ENCODE measurements at regions not wholly inside any gene's neighbourhood (a gene's known extent, or its start where the extent isn't known, plus 50 kb on each side); places are given as distances from the start of the nearest gene placed in this dataset.
"Not testable (repeated sequence)": the region's sequence is repeated elsewhere in the genome, so short reads cannot be mapped to it uniquely, and the experiment has no call there.

DNA sequence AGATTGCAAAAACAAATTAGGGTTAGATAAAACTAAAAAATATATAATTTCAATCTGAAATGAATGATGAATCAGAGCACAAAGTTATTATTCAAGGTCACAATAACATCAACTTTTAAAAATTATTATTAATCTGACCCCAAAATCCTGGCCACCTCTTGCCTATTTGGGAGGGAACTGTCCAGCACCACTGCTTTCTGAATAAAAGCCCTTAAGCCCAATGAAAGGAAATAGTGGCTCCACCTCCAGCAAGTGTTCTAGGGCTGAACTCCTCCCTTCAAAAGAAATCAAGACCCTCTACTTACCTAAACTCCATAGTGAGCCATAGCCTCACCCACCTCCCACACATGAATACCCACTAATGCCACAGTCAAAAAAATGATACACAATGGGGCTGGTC lies 208.2 kb downstream of the PARM1 start:
- intact Hi-C loops (cut with DNase I, micrococcal nuclease): no loop called here
- ATAC-seq (no peak), DNase-seq (no peak)
- Histone ChIP-seq H3K4me3 (no peak overlapping the region), H3K36me3 (ENCODE audit: low read depth) (no peaks in the 10 kb centered on the region), H3K9me3 (no peaks in the 10 kb centered on the region), H3K4me1 (ENCODE audit: low read depth) (no peaks in the 10 kb centered on the region)
- no peak for TF ChIP-seq CTCF (IDR thresholded peaks at IDR 0.05)

- H3K9me3 ChIP-seq: no peaks in the 10 kb centered on the region
- no peak for DNase-seq
- no peaks in the 10 kb centered on the region for H3K36me3 ChIP-seq (ENCODE audit: low read depth)
- ATAC-seq: no peak
- intact Hi-C loops (cut with DNase I, micrococcal nuclease): no loop called here
- TF ChIP-seq CTCF (IDR thresholded peaks at IDR 0.05): no peak
- H3K4me3 ChIP-seq: no peak overlapping the region
- no peaks in the 10 kb centered on the region for H3K4me1 ChIP-seq (ENCODE audit: low read depth)
Measured at GRCh38 chr4:75137302-75137701, 204.4 kb downstream of the PARM1 start.

DNA sequence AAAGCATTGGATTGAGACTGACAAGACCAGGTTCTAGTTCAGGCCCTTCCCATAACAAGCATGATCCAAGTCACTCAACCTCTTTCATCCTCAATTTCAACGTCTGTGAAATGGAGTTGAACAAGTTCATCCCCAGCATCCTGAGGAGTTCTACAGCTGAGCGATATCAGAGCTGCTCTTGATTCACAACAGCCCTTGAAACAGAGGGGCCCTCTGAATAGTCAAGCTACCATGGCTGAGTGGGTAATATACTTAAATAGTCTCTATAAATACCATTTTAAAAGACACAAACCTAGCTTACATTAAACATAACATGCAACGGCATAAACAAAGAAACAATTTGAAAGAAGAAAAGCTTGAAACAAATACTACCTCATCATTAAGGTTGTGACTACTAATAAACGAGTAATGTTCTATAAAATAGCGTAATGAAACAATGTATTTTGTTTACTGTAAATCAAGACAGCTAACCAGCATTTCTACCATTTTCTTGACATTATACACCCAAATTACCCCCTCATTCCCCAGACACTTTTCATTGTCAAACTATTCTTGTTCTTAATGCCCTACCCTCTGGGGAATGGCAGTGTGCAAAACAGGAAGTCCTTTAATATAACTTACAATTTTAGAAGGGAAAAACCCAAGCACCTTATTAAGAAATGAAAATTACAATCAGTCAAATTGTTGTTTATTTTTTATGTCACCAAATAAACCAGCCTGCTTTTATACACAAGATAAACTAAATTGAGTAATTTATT lies 202.3 kb downstream of the PARM1 start:
- intact Hi-C loops (cut with DNase I, micrococcal nuclease): no loop called here
- H3K36me3 ChIP-seq (ENCODE audit: low read depth): no peaks in the 10 kb centered on the region
- ATAC-seq (no peak), DNase-seq (no peak)
- TF ChIP-seq CTCF (IDR thresholded peaks at IDR 0.05): no peak
- no peak overlapping the region for H3K4me3 ChIP-seq
- no peaks in the 10 kb centered on the region for H3K9me3 ChIP-seq
- H3K4me1 ChIP-seq (ENCODE audit: low read depth): no peaks in the 10 kb centered on the region

DNA sequence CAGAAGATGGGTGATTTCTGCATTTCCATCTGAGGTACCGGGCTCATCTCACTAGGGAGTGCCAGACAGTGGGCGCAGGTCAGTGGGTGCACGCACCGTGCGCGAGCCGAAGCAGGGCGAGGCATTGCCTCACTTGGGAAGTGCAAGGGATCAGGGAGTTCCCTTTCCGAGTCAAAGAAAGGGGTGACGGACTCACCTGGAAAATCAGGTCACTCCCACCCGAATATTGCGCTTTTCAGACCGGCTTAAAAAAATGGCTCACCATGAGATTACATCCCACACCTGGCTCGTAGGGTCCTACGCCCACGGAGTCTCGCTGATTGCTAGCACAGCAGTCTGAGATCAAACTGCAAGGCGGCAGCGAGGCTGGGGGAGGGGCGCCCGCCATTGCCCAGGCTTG lies 194.0 kb downstream of the PARM1 start:
- H3K9me3 ChIP-seq; H3K4me3 ChIP-seq; H3K4me1 ChIP-seq (ENCODE audit: low read depth); H3K36me3 ChIP-seq (ENCODE audit: low read depth); intact Hi-C loops (cut with DNase I, micrococcal nuclease): not testable (repeated sequence)
- ATAC-seq: peak; percentile 10
- peak in 2 of 3 donors; percentile 19 to 57 for DNase-seq

- H3K9me3 ChIP-seq: no peaks in the 10 kb centered on the region
- ATAC-seq: peak; percentile 38
- H3K4me1 ChIP-seq (ENCODE audit: low read depth): peaks cover 2% of the 10 kb centered on the region
- H3K36me3 ChIP-seq (ENCODE audit: low read depth): no peaks in the 10 kb centered on the region
- no peak overlapping the region for H3K4me3 ChIP-seq
- no peak for TF ChIP-seq CTCF (IDR thresholded peaks at IDR 0.05)
- DNase-seq: no peak
- intact Hi-C loops (cut with DNase I, micrococcal nuclease): no loop called here
Measured at GRCh38 chr4:75126058-75126457, 193.1 kb downstream of the PARM1 start.

DNA sequence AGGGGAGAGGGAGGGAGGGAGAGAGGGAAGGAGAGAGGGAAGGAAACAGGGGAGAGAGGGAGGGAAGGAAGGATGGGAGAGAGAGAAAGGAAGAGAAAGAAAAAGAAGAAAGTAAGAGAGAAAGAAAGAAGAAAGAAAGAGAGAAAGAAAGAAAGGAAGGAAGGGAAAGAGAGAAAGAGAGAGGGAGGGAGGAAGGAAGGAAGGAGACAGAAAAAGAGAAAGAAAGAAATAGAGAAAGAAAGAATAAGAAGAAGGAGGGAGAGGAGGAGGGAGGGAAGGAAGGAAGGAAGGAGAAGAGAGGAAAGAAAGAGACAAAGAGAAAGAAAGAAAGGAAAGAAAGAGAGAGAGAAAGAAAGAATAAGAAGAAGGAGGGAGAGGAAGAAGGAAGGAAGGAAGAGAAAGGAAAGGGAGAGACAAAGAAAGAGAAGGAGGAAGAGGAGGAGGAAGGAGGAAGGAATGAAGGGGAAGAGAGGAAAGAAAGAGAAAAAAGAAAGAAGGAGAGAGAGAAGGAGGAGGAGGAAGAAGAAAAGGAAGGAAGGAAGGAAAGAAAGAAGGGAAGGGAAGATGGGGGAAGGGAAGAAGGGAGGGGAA lies 189.6 kb downstream of the PARM1 start:
- ATAC-seq (no peak), DNase-seq (no peak)
- no peak for TF ChIP-seq CTCF (IDR thresholded peaks at IDR 0.05)
- Histone ChIP-seq H3K4me3 (no peak overlapping the region), H3K9me3 (no peaks in the 10 kb centered on the region), H3K36me3 (ENCODE audit: low read depth) (no peaks in the 10 kb centered on the region), H3K4me1 (ENCODE audit: low read depth) (peaks cover 2% of the 10 kb centered on the region)
- intact Hi-C loops (cut with DNase I, micrococcal nuclease): no loop called here

All from mucosa of descending colon (tissue), 3 donors.